GM10266 (cell line): ENCODE measurements at regions not wholly inside any gene's neighbourhood (a gene's known extent, or its start where the extent isn't known, plus 50 kb on each side); places are given as distances from the start of the nearest gene placed in this dataset.
"Not testable (repeated sequence)": the region's sequence is repeated elsewhere in the genome, so short reads cannot be mapped to it uniquely, and the experiment has no call there.

ENCODE experiments used
- DNase-seq: peaks from one replicate; pipeline ENCODE4 v3.0.0; 2012; ENCODE audit errors: extremely low spot score
- TF ChIP-seq, protein P1 (sequence below): IDR thresholded peaks from 2 replicates; pipeline ENCODE4 v1.5.1; 2012; ENCODE audit warnings: mild to moderate bottlenecking, low read depth; ENCODE audit not compliant: control insufficient read depth, insufficient read depth; ENCODE audit errors: missing control alignments

- DNase-seq, result no peak
- TF ChIP-seq, protein P1, sequence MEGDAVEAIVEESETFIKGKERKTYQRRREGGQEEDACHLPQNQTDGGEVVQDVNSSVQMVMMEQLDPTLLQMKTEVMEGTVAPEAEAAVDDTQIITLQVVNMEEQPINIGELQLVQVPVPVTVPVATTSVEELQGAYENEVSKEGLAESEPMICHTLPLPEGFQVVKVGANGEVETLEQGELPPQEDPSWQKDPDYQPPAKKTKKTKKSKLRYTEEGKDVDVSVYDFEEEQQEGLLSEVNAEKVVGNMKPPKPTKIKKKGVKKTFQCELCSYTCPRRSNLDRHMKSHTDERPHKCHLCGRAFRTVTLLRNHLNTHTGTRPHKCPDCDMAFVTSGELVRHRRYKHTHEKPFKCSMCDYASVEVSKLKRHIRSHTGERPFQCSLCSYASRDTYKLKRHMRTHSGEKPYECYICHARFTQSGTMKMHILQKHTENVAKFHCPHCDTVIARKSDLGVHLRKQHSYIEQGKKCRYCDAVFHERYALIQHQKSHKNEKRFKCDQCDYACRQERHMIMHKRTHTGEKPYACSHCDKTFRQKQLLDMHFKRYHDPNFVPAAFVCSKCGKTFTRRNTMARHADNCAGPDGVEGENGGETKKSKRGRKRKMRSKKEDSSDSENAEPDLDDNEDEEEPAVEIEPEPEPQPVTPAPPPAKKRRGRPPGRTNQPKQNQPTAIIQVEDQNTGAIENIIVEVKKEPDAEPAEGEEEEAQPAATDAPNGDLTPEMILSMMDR, result no peak
These were observed 137.0 kb upstream of the MINDY3 start for GRCh38 chr10:15997313-15997712.

DNA sequence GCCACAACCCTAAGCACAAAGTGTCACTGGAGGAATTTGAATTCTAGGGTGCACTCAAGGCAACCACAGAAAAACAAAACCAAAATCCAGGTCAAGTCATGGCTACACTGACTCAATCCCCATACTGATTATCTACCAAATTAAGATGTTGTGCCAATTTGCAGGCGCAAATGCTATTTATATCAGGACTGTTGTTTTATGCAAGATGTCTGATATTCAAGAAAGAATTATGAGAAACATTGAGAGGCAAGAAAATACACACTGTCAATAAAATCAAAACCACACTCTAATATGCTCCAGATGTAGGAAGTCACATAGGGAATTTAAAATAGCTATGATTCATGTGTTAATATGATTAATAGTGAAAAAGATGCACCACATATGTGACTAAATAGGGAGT is 141.3 kb upstream of the MINDY3 start:
- DNase-seq, result no peak
- TF ChIP-seq, protein P1, result no peak

DNA sequence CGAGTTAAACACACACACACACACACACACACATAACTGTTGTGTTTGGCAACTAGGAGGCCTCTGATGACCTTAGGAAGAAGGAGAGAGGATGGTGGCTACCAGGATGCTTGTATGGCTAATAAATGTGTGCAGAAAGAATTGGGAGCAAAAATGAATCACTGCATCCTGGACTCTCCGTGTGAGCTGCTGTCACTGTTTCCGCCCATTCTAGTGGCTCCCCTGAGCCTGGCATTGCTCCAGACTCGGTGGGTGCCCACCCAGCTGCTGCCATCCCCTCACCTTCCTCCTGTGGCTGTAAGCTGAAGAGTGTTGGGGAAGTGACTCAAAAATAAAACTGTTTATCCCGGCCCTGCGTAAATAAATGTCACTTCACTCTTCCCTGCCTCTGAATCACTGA is 149.5 kb upstream of the MINDY3 start:
- no peak for DNase-seq
- TF ChIP-seq, protein P1, result no peak

GRCh38 chr10:16011548-16011947 is 151.2 kb upstream of the MINDY3 start:
- DNase-seq, result no peak

GRCh38 chr10:16014469-16014868 is 154.2 kb upstream of the MINDY3 start:
- TF ChIP-seq, protein P1, result no peak
- DNase-seq, result no peak

More at GRCh38 chr10:16011548-16011947, 151.2 kb upstream of the MINDY3 start:
- TF ChIP-seq, protein P1, result no peak

DNA sequence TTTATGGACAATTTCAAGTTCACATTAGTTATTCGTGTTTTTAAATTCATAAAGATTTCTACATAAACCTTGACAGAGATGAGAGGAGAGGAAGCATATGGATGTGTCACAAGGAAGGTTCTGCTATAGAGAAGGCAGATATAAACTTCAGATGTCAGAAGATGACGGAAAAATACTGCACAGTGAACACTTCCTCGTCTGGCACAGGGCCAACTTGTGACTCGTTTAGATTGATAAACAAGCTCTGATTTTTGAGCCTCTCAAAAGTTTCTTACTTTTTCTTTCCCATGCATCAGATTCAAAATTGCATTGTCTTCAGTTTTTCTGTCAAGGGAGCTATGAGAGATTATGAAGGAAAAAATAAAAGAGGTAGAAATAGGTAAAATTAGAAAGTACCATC is 156.4 kb upstream of the MINDY3 start:
- TF ChIP-seq, protein P1, result no peak
- no peak for DNase-seq

GRCh38 chr10:16020836-16021235 is 160.5 kb upstream of the MINDY3 start:
- DNase-seq, result no peak
- TF ChIP-seq, protein P1, result no peak

GRCh38 chr10:16026832-16027231 is 166.5 kb upstream of the MINDY3 start:
- DNase-seq, result not testable (repeated sequence)
